Upper lobe of left lung (tissue), 6 donors: ENCODE measurements at regions not wholly inside any gene's neighbourhood (a gene's known extent, or its start where the extent isn't known, plus 50 kb on each side); places are given as distances from the start of the nearest gene placed in this dataset.

Source experiments
- ATAC-seq, 2 donors: fragments of 200-7000 bp; cut with Tn5 transposase; one replicate each; pipeline ENCODE4 v1.9.1; 2022; ENCODE audit warnings: mild to moderate bottlenecking in 2 of 2, moderate library complexity in 2 of 2; ENCODE audit not compliant: low FRiP score in 2 of 2
- DNase-seq, 2 donors: peaks; one replicate each; pipeline ENCODE4 v3.0.0-alpha.2; 2019 to 2020
- H3K27ac ChIP-seq, 4 donors: fragments of 200-600 bp; sonication (generic); one replicate each; pipeline ENCODE4 v1.5.1; 2016 to 2019
- H3K27me3 ChIP-seq, 4 donors: fragments of 200-600 bp; sonication (generic); one replicate each; pipeline ENCODE4 v1.5.1; 2017 to 2019
- H3K36me3 ChIP-seq, 4 donors: fragments of 200-600 bp; sonication (generic); one replicate each; pipeline ENCODE4 v1.5.1; 2016 to 2019
- H3K4me1 ChIP-seq, 4 donors: fragments of 200-600 bp; sonication (generic); one replicate each; pipeline ENCODE4 v1.5.1; 2018 to 2019
- H3K4me3 ChIP-seq, 4 donors: fragments of 200-600 bp; sonication (generic); one replicate each; pipeline ENCODE4 v1.5.1; 2017 to 2019; ENCODE audit warnings: mild to moderate bottlenecking in 2 of 4, moderate library complexity in 1 of 4
- H3K9me3 ChIP-seq, 4 donors: fragments of 200-600 bp; sonication (generic); one replicate each; pipeline ENCODE4 v1.5.1; 2018 to 2019
- CTCF ChIP-seq, 6 experiments: fragments of 450-650 bp in 4 of 6; fragments of 200-600 bp in 2 of 6; sonication (generic) in 2 of 6; IDR thresholded peaks; one replicate each; pipeline ENCODE4 v1.5.1; 2016 to 2019; ENCODE audit warnings: antibody characterized with exemption in 6 of 6
- EP300 ChIP-seq, 4 donors: sonication (generic); formaldehyde crosslinking; IDR thresholded peaks; one replicate each; pipeline ENCODE4 v1.5.1; 2017; ENCODE audit warnings: antibody characterized with exemption in 4 of 4, control low read depth in 2 of 4
- POLR2A ChIP-seq, 4 donors: fragments of 450-650 bp; IDR thresholded peaks; one replicate each; pipeline ENCODE4 v1.5.1; 2016 to 2017; ENCODE audit warnings: antibody characterized with exemption in 4 of 4, mild to moderate bottlenecking in 2 of 4
- POLR2AphosphoS5 ChIP-seq, 2 donors: sonication (generic); formaldehyde crosslinking; IDR thresholded peaks; one replicate each; pipeline ENCODE4 v1.5.1; 2017; ENCODE audit warnings: antibody characterized with exemption in 2 of 2
- WGBS, 2 donors: methylation state at CpG; one replicate each; pipeline ENCODE4 v1.1.5; 2017 to 2018; 5-methylcytosine and 5-hydroxymethylcytosine counted together
- donor health status: DM: no; HTN: no; CAD: no; lungs with moderate emphysema.
- donor health status: DM: no; HTN: yes; CAD: no; lungs with severe emphysema.

- H3K27me3 ChIP-seq, result no peaks in the 10 kb centered on the region
- H3K4me3 ChIP-seq, result no peak overlapping the region
- peaks cover 10 to 23% (median 14%) of the 10 kb centered on the region in 4 donors for H3K9me3 ChIP-seq
- TF ChIP-seq EP300 (IDR thresholded peaks at IDR 0.05) (no peak), POLR2AphosphoS5 (IDR thresholded peaks at IDR 0.05) (no peak), POLR2A (IDR thresholded peaks at IDR 0.05) (no peak), CTCF (IDR thresholded peaks at IDR 0.05) (no peak)
- no peak overlapping the region for H3K27ac ChIP-seq
- 80 to 86% methylated on average over 5 to 6 of the region's 6 CpGs for WGBS, 2 donors
- DNase-seq, result no peak
- no peak for ATAC-seq
- H3K36me3 ChIP-seq, result no peaks in the 10 kb centered on the region
- H3K4me1 ChIP-seq, result no peaks in the 10 kb centered on the region
These were observed 166.4 kb downstream of the TEX29 start for GRCh38 chr13:111486801-111487200.

- peak in 1 of 2 donors; percentile 40 for DNase-seq
These were observed 168.2 kb downstream of the TEX29 start for GRCh38 chr13:111488486-111489132.

GRCh38 chr13:111489301-111489700 is 168.9 kb downstream of the TEX29 start:
- WGBS, 2 donors, result 74 to 78% methylated on average over 8 of the region's 8 CpGs
- Histone ChIP-seq H3K27ac (no peak overlapping the region), H3K9me3 (peaks cover 10 to 23% (median 14%) of the 10 kb centered on the region in 4 donors), H3K4me3 (no peak overlapping the region), H3K27me3 (no peaks in the 10 kb centered on the region), H3K36me3 (no peaks in the 10 kb centered on the region), H3K4me1 (no peaks in the 10 kb centered on the region)
- ATAC-seq (no peak), DNase-seq (peak in 1 of 2 donors; percentile 32)
- TF ChIP-seq POLR2AphosphoS5 (IDR thresholded peaks at IDR 0.05) (no peak), POLR2A (IDR thresholded peaks at IDR 0.05) (no peak), EP300 (IDR thresholded peaks at IDR 0.05) (no peak)

More at GRCh38 chr13:111488486-111489132, 168.2 kb downstream of the TEX29 start:
- H3K27ac ChIP-seq, result no peak overlapping the region
- WGBS, 2 donors, result 71 to 78% methylated on average over 8 to 13 of the region's 13 CpGs
- H3K4me3 ChIP-seq, result no peak overlapping the region
- H3K9me3 ChIP-seq, result peaks cover 10 to 23% (median 14%) of the 10 kb centered on the region in 4 donors
- H3K4me1 ChIP-seq, result no peaks in the 10 kb centered on the region
- H3K36me3 ChIP-seq, result no peaks in the 10 kb centered on the region
- no peaks in the 10 kb centered on the region for H3K27me3 ChIP-seq
- no peak for ATAC-seq
- no peak for TF ChIP-seq POLR2AphosphoS5 (IDR thresholded peaks at IDR 0.05)
- TF ChIP-seq CTCF (IDR thresholded peaks at IDR 0.05), result no peak

GRCh38 chr13:111490611-111491010 is 170.2 kb downstream of the TEX29 start:
- H3K36me3 ChIP-seq, result no peaks in the 10 kb centered on the region
- no peak for ATAC-seq
- H3K4me1 ChIP-seq, result no peaks in the 10 kb centered on the region
- no peak for DNase-seq
- no peaks in the 10 kb centered on the region for H3K27me3 ChIP-seq
- no peak overlapping the region for H3K4me3 ChIP-seq
- TF ChIP-seq EP300 (IDR thresholded peaks at IDR 0.05) (no peak), POLR2A (IDR thresholded peaks at IDR 0.05) (no peak), POLR2AphosphoS5 (IDR thresholded peaks at IDR 0.05) (no peak), CTCF (IDR thresholded peaks at IDR 0.05) (no peak)
- peaks cover 10 to 23% (median 14%) of the 10 kb centered on the region in 4 donors for H3K9me3 ChIP-seq
- WGBS, 2 donors, result 82 to 93% methylated on average over 5 to 6 of the region's 6 CpGs
- H3K27ac ChIP-seq, result no peak overlapping the region

- Histone ChIP-seq H3K4me1 (no peaks in the 10 kb centered on the region), H3K27me3 (no peaks in the 10 kb centered on the region), H3K4me3 (no peak overlapping the region), H3K9me3 (peaks cover 10 to 22% (median 14%) of the 10 kb centered on the region in 4 donors), H3K27ac (no peak overlapping the region), H3K36me3 (no peaks in the 10 kb centered on the region)
- 59 to 62% methylated on average over 11 of the region's 11 CpGs for WGBS, 2 donors
- ATAC-seq (no peak), DNase-seq (peak in 1 of 2 donors; percentile 29)
- TF ChIP-seq POLR2AphosphoS5 (IDR thresholded peaks at IDR 0.05) (no peak), EP300 (IDR thresholded peaks at IDR 0.05) (no peak), POLR2A (IDR thresholded peaks at IDR 0.05) (no peak)
These were observed 170.6 kb downstream of the TEX29 start for GRCh38 chr13:111491021-111491420.

GRCh38 chr13:111491659-111492058 is 171.2 kb downstream of the TEX29 start:
- H3K27ac ChIP-seq, result no peak overlapping the region
- peaks cover 8 to 16% (median 12%) of the 10 kb centered on the region in 4 donors for H3K9me3 ChIP-seq
- no peaks in the 10 kb centered on the region for H3K27me3 ChIP-seq
- H3K36me3 ChIP-seq, result no peaks in the 10 kb centered on the region
- H3K4me3 ChIP-seq, result no peak overlapping the region
- no peaks in the 10 kb centered on the region for H3K4me1 ChIP-seq
- ATAC-seq (no peak), DNase-seq (no peak)
- no peak for TF ChIP-seq CTCF (IDR thresholded peaks at IDR 0.05)
- no peak for TF ChIP-seq POLR2AphosphoS5 (IDR thresholded peaks at IDR 0.05)
- no peak for TF ChIP-seq POLR2A (IDR thresholded peaks at IDR 0.05)
- no peak for TF ChIP-seq EP300 (IDR thresholded peaks at IDR 0.05)
- 75 to 77% methylated on average over 10 of the region's 10 CpGs for WGBS, 2 donors
